Stomach (tissue), 4 donors: ENCODE measurements at regions not wholly inside any gene's neighbourhood (a gene's known extent, or its start where the extent isn't known, plus 50 kb on each side); places are given as distances from the start of the nearest gene placed in this dataset.

ENCODE experiments used
- CTCF ChIP-seq, 7 experiments: fragments of 450-650 bp in 4 of 7; fragments of 200-600 bp in 3 of 7; sonication (generic) in 3 of 7; IDR thresholded peaks; one replicate each; pipeline ENCODE4 v1.5.1; 2016 to 2019; ENCODE audit warnings: antibody characterized with exemption in 7 of 7, control low read depth in 2 of 7, mild to moderate bottlenecking in 1 of 7
- POLR2AphosphoS5 ChIP-seq, 3 donors: sonication (generic); formaldehyde crosslinking; IDR thresholded peaks; one replicate each; pipeline ENCODE4 v1.6.1; 2016; ENCODE audit warnings: antibody characterized with exemption in 3 of 3

GRCh38 chr16:87180069-87180468 is 137.1 kb downstream of the C16orf95 start:
- no peak for TF ChIP-seq CTCF (IDR thresholded peaks at IDR 0.05)
- TF ChIP-seq POLR2AphosphoS5 (IDR thresholded peaks at IDR 0.05): no peak
